Activated CD4-positive, alpha-beta T cell treated with anti-CD3 and anti-CD28 coated beads, Interleukin-2, Interleukin-6, amounts not matched to agents 100 ng/mL and 50 ng/mL, durations not matched to agents 16 hours and 8 hours (primary cell): ENCODE measurements at regions not wholly inside any gene's neighbourhood (a gene's known extent, or its start where the extent isn't known, plus 50 kb on each side); places are given as distances from the start of the nearest gene placed in this dataset.
A peak's percentile ranks its signal among the peaks of the same experiment; 100 is the strongest.

Experiments
- DNase-seq: peaks from one replicate; pipeline ENCODE4 v3.0.0-alpha.2; 2020

DNA sequence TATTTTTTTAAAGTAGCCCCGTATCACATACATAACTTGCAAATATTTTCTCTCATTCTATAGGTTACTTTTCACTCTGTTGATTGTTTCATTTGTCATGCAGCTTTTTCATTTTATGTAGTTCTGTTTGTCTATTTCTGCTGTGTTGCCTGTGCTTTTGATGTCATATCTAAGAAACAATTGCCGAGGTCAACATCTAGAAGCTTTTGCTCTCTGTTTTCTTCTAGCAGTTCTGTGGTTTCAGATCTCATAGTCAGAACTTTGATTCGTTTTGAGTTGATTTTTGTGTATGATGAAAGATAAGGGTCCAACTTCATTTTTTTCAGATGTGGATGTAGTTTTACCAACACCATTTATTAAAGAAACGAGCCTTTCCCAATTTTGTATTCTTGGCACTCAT lies 79.5 kb downstream of the CD200 start:
- peak; percentile 20 for DNase-seq

DNA sequence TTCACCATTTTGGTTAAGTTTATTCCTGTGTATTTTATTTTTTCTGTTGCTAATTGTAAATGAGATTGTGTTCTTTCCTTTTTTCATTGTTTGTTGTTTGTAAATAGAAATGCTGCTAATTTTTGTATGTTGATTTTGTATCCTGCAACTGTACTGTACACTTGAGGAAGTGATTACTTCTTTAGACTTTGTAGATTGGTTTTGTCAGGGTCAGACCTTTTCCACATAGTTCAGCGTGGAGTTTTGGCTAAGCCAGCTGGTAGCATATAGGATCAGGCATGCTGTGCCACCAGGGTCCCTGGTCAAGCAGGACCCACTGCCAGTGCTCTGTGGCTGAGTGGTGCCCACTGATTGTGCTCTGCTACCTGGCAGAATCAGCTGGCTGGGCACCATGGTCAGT lies 80.1 kb downstream of the CD200 start:
- no peak for DNase-seq

DNA sequence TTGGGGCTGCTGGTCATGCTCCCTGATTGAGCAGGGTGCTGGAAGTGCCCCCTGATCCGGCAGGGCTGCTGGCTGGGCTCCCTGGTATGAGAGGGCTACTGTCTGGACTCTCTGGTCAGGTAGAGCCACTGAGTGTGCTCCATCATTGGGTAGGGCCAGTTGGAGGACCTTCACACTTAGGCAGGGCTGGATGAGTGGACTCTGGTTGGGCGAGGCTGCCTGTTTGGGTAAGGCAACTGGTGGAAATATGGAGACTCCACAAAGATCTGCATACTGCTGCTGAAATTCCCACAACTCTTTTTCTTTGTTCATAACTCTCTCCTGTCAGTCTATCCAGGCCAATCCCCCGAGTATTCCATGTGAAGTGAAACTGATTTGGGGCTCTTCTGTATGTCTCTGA lies 80.8 kb downstream of the CD200 start:
- DNase-seq = no peak
